HCT116 (cell line): ENCODE measurements at regions not wholly inside any gene's neighbourhood (a gene's known extent, or its start where the extent isn't known, plus 50 kb on each side); places are given as distances from the start of the nearest gene placed in this dataset.

Experiments
- ATAC-seq: fragments of 200-7000 bp; cut with Tn5 transposase; 2 replicates; pipeline ENCODE4 v1.9.1; 2020; ENCODE audit warnings: mild to moderate bottlenecking, moderate library complexity
- BruUV-seq: library from RNA; stranded (reverse); fragments of 400-500 nt; replicated peaks from 2 replicates; lab custom pipeline; 2021; lab: Mats Ljungman, UMichigan
- CTCF ChIA-PET: fragments of 300-600 bp; sonication (Branson Sonifier 250); formaldehyde crosslinking; loops from one replicate; lab custom pipeline; 2021; ENCODE audit warnings: antibody characterized with exemption; lab: Charles Lee
- POLR2A ChIA-PET: fragments of 300-600, 350-600 bp; sonication (Branson Sonifier 250); formaldehyde crosslinking; loops from one replicate; lab custom pipeline; 2021; ENCODE audit warnings: antibody characterized with exemption; lab: Charles Lee
- RAD21 ChIA-PET, 2 experiments: fragments of 300-600 bp; sonication (Branson Sonifier 250); formaldehyde crosslinking; loops; one replicate each; lab custom pipeline; 2023; ENCODE audit warnings: low total read pairs in 2 of 2; ENCODE audit not compliant: uncharacterized antibody in 2 of 2, unreplicated experiment in 2 of 2, low non-redundant PET in 1 of 2; lab: Charles Lee
- DNase-seq: peaks from one replicate; pipeline ENCODE4 v3.0.0-alpha.2; 2010; ENCODE audit warnings: low read depth, low spot score
- H2AFZ ChIP-seq: fragments of 200-600 bp; shearing (Covaris generic), sonication (generic); 2 replicates; pipeline ENCODE4 v1.6.1; 2017; ENCODE audit warnings: low read depth, mixed run types, mixed read lengths, antibody characterized with exemption, low read length; ENCODE audit not compliant: poor library complexity, severe bottlenecking
- H3K27ac ChIP-seq: 2 replicates; pipeline ENCODE4 v1.5.1; 2012; ENCODE audit warnings: low read depth, low read length
- H3K27me3 ChIP-seq: fragments of 200-600 bp; sonication (generic); 2 replicates; pipeline ENCODE4 v1.6.1; 2016; ENCODE audit warnings: mixed run types, low read length, mixed read lengths; ENCODE audit not compliant: insufficient read depth
- H3K36me3 ChIP-seq, 2 experiments: fragments of 200-500 bp in 1 of 2; fragments of 200-600 bp in 1 of 2; sonication (Bioruptor generic) in 1 of 2; sonication (generic) in 1 of 2; 2 replicates each; pipeline versions ENCODE4 v1.5.1 to v1.6.1; 2014 to 2016; ENCODE audit warnings: low read length in 2 of 2, inconsistent platforms in 1 of 2, mixed read lengths in 1 of 2, mixed run types in 1 of 2; ENCODE audit not compliant: insufficient read depth in 2 of 2, control insufficient read depth in 1 of 2
- H3K4me1 ChIP-seq, 2 experiments: fragments of 200-600 bp in 1 of 2; sonication (generic) in 1 of 2; 2 replicates each; pipeline versions ENCODE4 v1.5.1 to v1.6.1; 2012 to 2017; ENCODE audit warnings: low read length in 2 of 2, inconsistent platforms in 1 of 2, mild to moderate bottlenecking in 1 of 2, mixed read lengths in 1 of 2, mixed run types in 1 of 2, moderate library complexity in 1 of 2; ENCODE audit not compliant: insufficient read depth in 2 of 2, control insufficient read depth in 1 of 2
- H3K4me2 ChIP-seq: fragments of 200-600 bp; sonication (generic); 2 replicates; pipeline ENCODE4 v1.6.1; 2017; ENCODE audit warnings: mixed run types, low read length, mixed read lengths
- H3K4me3 ChIP-seq, 2 experiments: fragments of 200-600 bp in 1 of 2; sonication (generic) in 1 of 2; replicated peaks in 1 of 2; 2 replicates each; pipeline ENCODE4 v1.5.1; 2011 to 2016; ENCODE audit warnings: low read length in 2 of 2, control low read depth in 1 of 2, low read depth in 1 of 2, mild to moderate bottlenecking in 1 of 2, mixed read lengths in 1 of 2, mixed run types in 1 of 2
- H3K79me2 ChIP-seq: fragments of 200-600 bp; sonication (generic); 2 replicates; pipeline ENCODE4 v1.6.1; 2017; ENCODE audit warnings: mild to moderate bottlenecking, mixed run types, low read length, moderate library complexity, mixed read lengths; ENCODE audit not compliant: insufficient read depth
- H3K9ac ChIP-seq: fragments of 200-600 bp; sonication (generic); 2 replicates; pipeline ENCODE4 v1.6.1; 2016; ENCODE audit warnings: low read length, mixed read lengths
- H3K9me2 ChIP-seq: fragments of 200-600 bp; sonication (generic), shearing (Covaris generic); 2 replicates; pipeline ENCODE4 v1.6.1; 2017; ENCODE audit warnings: mixed run types, mild to moderate bottlenecking, moderate library complexity; ENCODE audit not compliant: insufficient read depth
- H3K9me3 ChIP-seq, 2 experiments: fragments of 200-500 bp in 1 of 2; fragments of 200-600 bp in 1 of 2; sonication (Bioruptor generic) in 1 of 2; sonication (generic) in 1 of 2; 2 replicates each; pipeline ENCODE4 v1.6.1; 2014 to 2017; ENCODE audit warnings: low read length in 2 of 2, mixed read lengths in 2 of 2, inconsistent platforms in 1 of 2, low read depth in 1 of 2, mild to moderate bottlenecking in 1 of 2, mixed run types in 1 of 2, moderate library complexity in 1 of 2; ENCODE audit not compliant: control insufficient read depth in 1 of 2, insufficient read depth in 1 of 2
- H4K20me1 ChIP-seq: fragments of 200-600 bp; sonication (generic), shearing (Covaris generic); 2 replicates; pipeline ENCODE4 v1.6.1; 2017; ENCODE audit warnings: mixed run types, mild to moderate bottlenecking, moderate library complexity; ENCODE audit not compliant: insufficient read depth
- CBX3 ChIP-seq: IDR thresholded peaks from 2 replicates; pipeline ENCODE4 v1.6.1; 2012; ENCODE audit warnings: low read depth
- EGR1 ChIP-seq: IDR thresholded peaks from 2 replicates; pipeline ENCODE4 v1.6.1; 2012; ENCODE audit warnings: low read depth
- ELF1 ChIP-seq: IDR thresholded peaks from 2 replicates; pipeline ENCODE4 v1.6.1; 2012; ENCODE audit warnings: low read depth, borderline replicate concordance
- EZH2phosphoT487 ChIP-seq: fragments of 200-600 bp; IDR thresholded peaks from 2 replicates; pipeline ENCODE4 v1.6.1; 2018; ENCODE audit warnings: antibody characterized with exemption, borderline replicate concordance
- FOSL1 ChIP-seq: IDR thresholded peaks from 2 replicates; pipeline ENCODE4 v1.6.1; 2012; ENCODE audit warnings: low read depth
- POLR2A ChIP-seq: IDR thresholded peaks from 2 replicates; pipeline ENCODE4 v1.7.0; 2011; ENCODE audit warnings: borderline replicate concordance; ENCODE audit not compliant: insufficient read depth, insufficient read length; ENCODE audit errors: extremely low read depth
- POLR2AphosphoS5 ChIP-seq: IDR thresholded peaks from 2 replicates; pipeline ENCODE4 v1.6.1; 2011; ENCODE audit warnings: mild to moderate bottlenecking, low read depth, low read length, moderate library complexity
- TCF7L2 ChIP-seq: IDR thresholded peaks from 2 replicates; pipeline ENCODE4 v1.7.0; 2011; ENCODE audit warnings: borderline replicate concordance, inconsistent platforms; ENCODE audit not compliant: insufficient read depth, insufficient read length; ENCODE audit errors: extremely low read depth
- intact Hi-C: fragments of 100-400 bp; cut with micrococcal nuclease; formaldehyde crosslinking; loops from 2 replicates; pipeline ENCODE4 v1.10.0; 2022
- TF ChIP-seq, protein P1 (sequence below): IDR thresholded peaks from 2 replicates; pipeline ENCODE4 v1.6.1; 2012
- TF ChIP-seq, protein P2 (sequence below), 3 experiments: fragments of 200-600 bp in 1 of 3; sonication (generic) in 1 of 3; IDR thresholded peaks in 2 of 3; conservative IDR thresholded peaks in 1 of 3; 2 replicates each; pipeline ENCODE4 v1.5.1; 2012 to 2017; ENCODE audit warnings: low read depth in 2 of 3, low read length in 2 of 3, antibody characterized with exemption in 1 of 3, borderline replicate concordance in 1 of 3, control low read depth in 1 of 3, mild to moderate bottlenecking in 1 of 3, mixed read lengths in 1 of 3, mixed run types in 1 of 3, moderate library complexity in 1 of 3; ENCODE audit not compliant: insufficient read depth in 1 of 3

DNA sequence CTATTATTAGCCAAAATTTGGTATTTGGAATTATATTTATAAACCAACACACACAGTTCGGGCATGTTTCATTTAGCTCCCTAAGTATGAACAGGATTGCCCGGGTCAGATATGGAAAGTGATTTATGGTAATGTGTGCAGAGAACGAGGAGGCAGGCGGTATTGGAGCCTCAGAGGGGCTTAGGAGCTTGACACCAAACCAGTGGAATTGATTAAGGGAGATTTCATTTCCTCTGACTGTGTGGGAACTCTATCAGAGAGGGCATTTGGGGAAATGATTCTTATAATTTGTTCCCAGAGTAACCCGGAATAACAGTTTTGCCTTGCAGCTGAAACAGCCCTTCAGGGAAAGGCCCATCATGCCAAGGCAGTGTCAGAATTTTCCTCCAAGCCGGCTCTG lies 115.1 kb upstream of the SPTLC3 start:
- no peak overlapping the region for H3K9ac ChIP-seq
- no peaks in the 10 kb centered on the region for H3K9me2 ChIP-seq
- BruUV-seq, result no TSS peak
- no peak overlapping the region for H2AFZ ChIP-seq
- CTCF ChIA-PET, result no interaction called here
- no peaks in the 10 kb centered on the region; a peak in 1 of 4 replicates for H3K9me3 ChIP-seq
- no peaks in the 10 kb centered on the region for H4K20me1 ChIP-seq
- no peaks in the 10 kb centered on the region for H3K4me1 ChIP-seq
- no peak overlapping the region for H3K4me2 ChIP-seq
- no peaks in the 10 kb centered on the region for H3K36me3 ChIP-seq
- POLR2A ChIA-PET, result no interaction called here
- H3K4me3 ChIP-seq, result no peak overlapping the region
- ATAC-seq, result no peak
- TF ChIP-seq POLR2A (no peak), EGR1 (no peak), EZH2phosphoT487 (no peak), FOSL1 (no peak), POLR2AphosphoS5 (no peak), CBX3 (no peak), ELF1 (no peak), TCF7L2 (no peak)
- TF ChIP-seq, protein P1, sequence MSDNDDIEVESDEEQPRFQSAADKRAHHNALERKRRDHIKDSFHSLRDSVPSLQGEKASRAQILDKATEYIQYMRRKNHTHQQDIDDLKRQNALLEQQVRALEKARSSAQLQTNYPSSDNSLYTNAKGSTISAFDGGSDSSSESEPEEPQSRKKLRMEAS, result no peak
- TF ChIP-seq, protein P2, sequence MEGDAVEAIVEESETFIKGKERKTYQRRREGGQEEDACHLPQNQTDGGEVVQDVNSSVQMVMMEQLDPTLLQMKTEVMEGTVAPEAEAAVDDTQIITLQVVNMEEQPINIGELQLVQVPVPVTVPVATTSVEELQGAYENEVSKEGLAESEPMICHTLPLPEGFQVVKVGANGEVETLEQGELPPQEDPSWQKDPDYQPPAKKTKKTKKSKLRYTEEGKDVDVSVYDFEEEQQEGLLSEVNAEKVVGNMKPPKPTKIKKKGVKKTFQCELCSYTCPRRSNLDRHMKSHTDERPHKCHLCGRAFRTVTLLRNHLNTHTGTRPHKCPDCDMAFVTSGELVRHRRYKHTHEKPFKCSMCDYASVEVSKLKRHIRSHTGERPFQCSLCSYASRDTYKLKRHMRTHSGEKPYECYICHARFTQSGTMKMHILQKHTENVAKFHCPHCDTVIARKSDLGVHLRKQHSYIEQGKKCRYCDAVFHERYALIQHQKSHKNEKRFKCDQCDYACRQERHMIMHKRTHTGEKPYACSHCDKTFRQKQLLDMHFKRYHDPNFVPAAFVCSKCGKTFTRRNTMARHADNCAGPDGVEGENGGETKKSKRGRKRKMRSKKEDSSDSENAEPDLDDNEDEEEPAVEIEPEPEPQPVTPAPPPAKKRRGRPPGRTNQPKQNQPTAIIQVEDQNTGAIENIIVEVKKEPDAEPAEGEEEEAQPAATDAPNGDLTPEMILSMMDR (IDR thresholded peaks at IDR 0.05 in 2 of 3, conservative IDR thresholded peaks at IDR 0.05 in 1 of 3; ENCODE audit: borderline replicate concordance in 1 of 3, insufficient read depth in 1 of 3, low read depth in 2 of 3, low read length in 2 of 3), result no peak
- TF ChIP-seq, all 23 proteins: peak for 0
- H3K27ac ChIP-seq, result no peak overlapping the region
- intact Hi-C loops, result no loop called here
- RAD21 ChIA-PET, result no interaction called here
- no peaks in the 10 kb centered on the region for H3K79me2 ChIP-seq
- no peaks in the 10 kb centered on the region for H3K27me3 ChIP-seq
- DNase-seq, result no peak
